ENCODE measurements at regions not wholly inside any gene's neighbourhood (a gene's known extent, or its start where the extent isn't known, plus 50 kb on each side); places are given as distances from the start of the nearest gene placed in this dataset.
A peak's percentile ranks its signal among the peaks of the same experiment; 100 is the strongest.

DNA sequence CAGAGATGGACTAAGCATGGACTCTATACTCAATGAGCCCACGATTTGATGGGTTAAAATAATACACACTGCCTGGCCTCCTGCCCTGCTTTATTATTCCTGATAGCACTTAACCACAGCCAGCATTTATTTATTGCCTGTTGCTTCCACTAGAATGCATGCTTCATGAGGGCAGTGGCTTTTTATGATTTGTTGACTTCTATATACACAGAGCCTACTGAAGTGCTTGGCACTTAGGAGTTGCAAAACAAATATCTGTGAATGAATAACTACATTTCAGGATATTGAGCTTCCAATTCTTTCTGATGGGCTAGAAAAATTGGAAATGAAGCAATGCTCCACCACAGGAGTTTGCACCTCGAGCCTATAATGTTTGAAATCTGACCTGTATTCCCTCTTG, 513.6 kb upstream of the ZMIZ1 start:
- ATAC-seq, result no peak
- FAIRE-seq, result no peak
- Histone ChIP-seq H3K4me3 (no peak overlapping the region), H3K4me1 (no peaks in the 10 kb centered on the region), H3K36me3 (no peaks in the 10 kb centered on the region), H3K27ac (no peak overlapping the region), H3K9me3 (no peaks in the 10 kb centered on the region), H3K27me3 (no peaks in the 10 kb centered on the region)
- TF ChIP-seq, protein P1, sequence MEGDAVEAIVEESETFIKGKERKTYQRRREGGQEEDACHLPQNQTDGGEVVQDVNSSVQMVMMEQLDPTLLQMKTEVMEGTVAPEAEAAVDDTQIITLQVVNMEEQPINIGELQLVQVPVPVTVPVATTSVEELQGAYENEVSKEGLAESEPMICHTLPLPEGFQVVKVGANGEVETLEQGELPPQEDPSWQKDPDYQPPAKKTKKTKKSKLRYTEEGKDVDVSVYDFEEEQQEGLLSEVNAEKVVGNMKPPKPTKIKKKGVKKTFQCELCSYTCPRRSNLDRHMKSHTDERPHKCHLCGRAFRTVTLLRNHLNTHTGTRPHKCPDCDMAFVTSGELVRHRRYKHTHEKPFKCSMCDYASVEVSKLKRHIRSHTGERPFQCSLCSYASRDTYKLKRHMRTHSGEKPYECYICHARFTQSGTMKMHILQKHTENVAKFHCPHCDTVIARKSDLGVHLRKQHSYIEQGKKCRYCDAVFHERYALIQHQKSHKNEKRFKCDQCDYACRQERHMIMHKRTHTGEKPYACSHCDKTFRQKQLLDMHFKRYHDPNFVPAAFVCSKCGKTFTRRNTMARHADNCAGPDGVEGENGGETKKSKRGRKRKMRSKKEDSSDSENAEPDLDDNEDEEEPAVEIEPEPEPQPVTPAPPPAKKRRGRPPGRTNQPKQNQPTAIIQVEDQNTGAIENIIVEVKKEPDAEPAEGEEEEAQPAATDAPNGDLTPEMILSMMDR (IDR thresholded peaks at IDR 0.05), result no peak
- intact Hi-C loops (cut with DNase I), result no loop called here
- DNase-seq, result no peak
- WGBS, 2 donors, result 69% methylated on average over 2 of the region's 2 CpGs

GRCh38 chr10:78556705-78557432, 511.9 kb upstream of the ZMIZ1 start:
- no peak for FAIRE-seq
- TF ChIP-seq, protein P1 (IDR thresholded peaks at IDR 0.05), result no peak
- no peaks in the 10 kb centered on the region for H3K36me3 ChIP-seq
- no peak overlapping the region for H3K4me3 ChIP-seq
- 92 to 93% methylated on average over 2 of the region's 2 CpGs for WGBS, 2 donors
- no peaks in the 10 kb centered on the region for H3K4me1 ChIP-seq
- DNase-seq, result no peak
- ATAC-seq, result peak in 2 of 4 donors; percentile 18 to 60
- no peaks in the 10 kb centered on the region for H3K27me3 ChIP-seq
- H3K9me3 ChIP-seq, result no peaks in the 10 kb centered on the region
- H3K27ac ChIP-seq, result no peak overlapping the region
- intact Hi-C loops (cut with DNase I), result no loop called here

GRCh38 chr10:78557433-78557925, 511.3 kb upstream of the ZMIZ1 start:
- TF ChIP-seq, protein P1 (IDR thresholded peaks at IDR 0.05), result no peak

GRCh38 chr10:78559661-78560340, 509.0 kb upstream of the ZMIZ1 start:
- no peak for FAIRE-seq

More at GRCh38 chr10:78557433-78557925, 511.3 kb upstream of the ZMIZ1 start:
- Histone ChIP-seq H3K27me3 (no peaks in the 10 kb centered on the region), H3K4me1 (no peaks in the 10 kb centered on the region), H3K36me3 (no peaks in the 10 kb centered on the region), H3K27ac (no peak overlapping the region), H3K4me3 (no peak overlapping the region), H3K9me3 (no peaks in the 10 kb centered on the region)
- intact Hi-C loops (cut with DNase I), result no loop called here
- DNase-seq (no peak), FAIRE-seq (no peak), ATAC-seq (no peak)
- WGBS, 2 donors, result 86 to 87% methylated on average over 2 of the region's 2 CpGs

More at GRCh38 chr10:78559661-78560340, 509.0 kb upstream of the ZMIZ1 start:
- peak in 2 of 4 donors; percentile 36 to 56 for ATAC-seq
- DNase-seq, result no peak
- H3K9me3 ChIP-seq, result no peaks in the 10 kb centered on the region
- TF ChIP-seq, protein P1 (IDR thresholded peaks at IDR 0.05), result no peak
- intact Hi-C loops (cut with DNase I), result no loop called here
- H3K36me3 ChIP-seq, result no peaks in the 10 kb centered on the region
- H3K4me1 ChIP-seq, result no peaks in the 10 kb centered on the region
- whole genome bisulfite sequencing, 2 donors, result 65 to 66% methylated on average over 10 of the region's 10 CpGs
- no peak overlapping the region for H3K4me3 ChIP-seq
- no peaks in the 10 kb centered on the region for H3K27me3 ChIP-seq
- no peak overlapping the region for H3K27ac ChIP-seq

Data from pancreas (tissue), 10 donors.